HPDE6-E6E7 (cell line): ENCODE measurements at regions not wholly inside any gene's neighbourhood (a gene's known extent, or its start where the extent isn't known, plus 50 kb on each side); places are given as distances from the start of the nearest gene placed in this dataset.

Source experiments
- DNase-seq: peaks from one replicate; pipeline ENCODE4 v3.0.0; 2011; ENCODE audit warnings: missing footprints; ENCODE audit errors: extremely low spot score

DNA sequence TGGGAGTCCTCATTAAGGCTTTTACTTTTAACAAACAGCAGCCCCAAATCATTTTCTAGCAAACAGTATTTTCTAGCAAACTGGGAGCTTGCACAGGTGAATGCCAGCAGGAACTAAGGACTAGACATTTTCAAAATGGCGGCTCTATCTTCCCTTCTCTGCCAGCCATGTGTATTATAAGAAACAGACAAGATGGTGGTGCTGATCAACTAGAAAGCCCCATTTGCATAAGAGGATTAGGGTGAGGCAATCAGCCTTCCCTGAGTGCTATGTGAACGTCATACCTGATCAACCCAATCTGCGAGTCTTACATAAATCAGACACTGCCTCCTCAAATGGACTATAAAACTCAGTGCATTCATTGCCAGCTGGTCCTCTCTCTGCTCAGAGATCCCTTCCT is 479.6 kb downstream of the IPMK start:
- no peak for DNase-seq

- no peak for DNase-seq
These were observed 480.6 kb downstream of the IPMK start for GRCh38 chr10:57786850-57787750.

DNA sequence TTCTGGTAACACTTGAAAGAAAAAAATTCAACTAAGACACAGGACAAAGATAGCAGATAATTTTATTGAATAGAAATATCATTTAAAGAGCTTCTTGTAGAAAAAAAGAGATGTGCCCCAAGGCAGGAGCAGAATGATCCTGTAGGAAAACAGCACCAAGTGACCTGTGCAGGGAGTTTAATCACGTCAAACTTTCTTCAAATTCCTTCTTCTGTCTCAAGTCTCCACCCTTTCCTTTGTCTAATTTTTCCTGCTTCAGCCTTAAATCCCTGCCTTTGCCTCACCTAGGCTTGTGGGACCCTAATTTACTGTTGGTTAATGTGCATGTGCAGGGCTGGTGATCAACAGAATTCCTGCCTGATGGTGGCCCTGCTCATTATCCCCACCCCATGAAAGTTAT is 481.4 kb downstream of the IPMK start:
- no peak for DNase-seq

GRCh38 chr10:57785546-57785945 is 482.1 kb downstream of the IPMK start:
- DNase-seq: no peak

DNA sequence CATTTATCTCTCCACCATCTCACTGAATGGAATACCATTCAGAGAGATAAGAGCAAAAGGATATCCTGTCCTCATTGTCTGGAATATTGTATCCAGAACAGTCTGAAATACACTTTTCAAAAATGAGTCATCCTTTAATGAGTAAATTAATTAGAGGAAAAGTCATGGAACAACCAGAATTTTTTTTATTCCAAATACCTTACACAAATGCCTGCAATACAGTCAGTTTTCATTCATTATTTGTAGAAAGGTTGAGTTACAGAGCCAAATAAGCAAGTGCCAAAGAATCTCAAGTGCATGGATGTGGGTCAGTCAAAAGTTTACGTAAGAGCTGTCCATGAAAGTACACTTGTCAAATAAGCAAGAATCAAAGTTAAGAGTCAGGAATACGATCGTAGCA is 482.6 kb downstream of the IPMK start:
- no peak for DNase-seq

DNA sequence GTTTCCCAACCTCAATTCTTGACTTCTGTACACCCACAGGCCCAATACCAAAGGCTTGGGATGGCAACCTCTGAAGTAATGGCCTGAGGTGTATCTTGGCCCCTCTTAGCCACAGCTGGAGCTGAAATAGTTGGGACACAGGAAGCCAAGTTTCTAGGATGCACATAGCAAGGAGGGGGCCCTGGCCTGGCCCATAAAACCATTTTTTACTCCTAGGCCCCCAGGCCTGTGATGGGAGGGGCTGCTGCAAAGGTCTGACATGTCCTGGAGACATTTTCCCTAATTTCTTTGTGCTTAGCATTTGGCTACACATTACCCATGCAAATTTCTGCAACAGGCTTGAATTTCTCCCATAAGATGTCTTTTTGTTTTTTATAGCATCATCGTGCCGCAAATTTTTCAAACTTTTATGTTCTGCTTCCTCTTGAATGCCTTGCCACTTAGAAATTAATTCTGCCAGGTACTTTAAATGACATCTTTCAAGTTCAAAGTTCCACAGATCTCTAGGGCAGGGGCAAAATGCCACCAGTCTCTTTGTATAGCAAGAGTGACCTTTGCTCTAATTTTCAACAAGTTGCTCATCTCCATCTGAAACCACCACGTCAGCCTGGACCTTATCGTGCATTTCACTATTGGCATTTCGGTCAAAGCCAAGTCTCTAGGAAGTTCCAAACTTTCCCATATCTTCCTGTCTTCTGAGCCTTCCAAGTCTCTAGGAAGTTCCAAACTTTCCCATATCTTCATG is 490.8 kb downstream of the IPMK start:
- DNase-seq: no peak

DNA sequence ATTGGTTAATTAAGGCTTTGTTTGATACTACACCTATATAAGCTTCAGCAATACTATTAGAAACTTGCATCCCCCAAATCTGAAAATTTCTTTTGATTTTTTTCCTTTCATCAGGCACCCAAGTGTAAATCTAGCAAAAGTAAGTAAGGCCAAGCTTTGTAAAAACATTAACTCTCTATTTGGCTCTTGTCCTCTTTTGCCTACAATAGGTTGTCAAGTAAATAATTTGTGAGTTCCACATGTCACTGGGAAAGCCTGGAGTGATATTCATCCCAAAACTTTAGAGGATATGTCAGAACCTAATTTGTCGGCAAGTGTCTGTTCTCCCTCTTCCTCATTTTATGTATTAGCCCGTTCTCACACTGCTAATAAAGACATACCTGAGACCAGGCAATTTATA is 492.4 kb downstream of the IPMK start:
- no peak for DNase-seq

- DNase-seq: no peak
These were observed 498.4 kb downstream of the IPMK start for GRCh38 chr10:57769298-57769697.

- no peak for DNase-seq
These were observed 507.9 kb downstream of the IPMK start for GRCh38 chr10:57759777-57760176.

GRCh38 chr10:57754803-57755202 is 512.9 kb downstream of the IPMK start:
- no peak for DNase-seq

GRCh38 chr10:57743711-57744110 is 524.0 kb downstream of the IPMK start:
- DNase-seq: no peak

GRCh38 chr10:57741751-57742150 is 525.9 kb downstream of the IPMK start:
- no peak for DNase-seq

DNA sequence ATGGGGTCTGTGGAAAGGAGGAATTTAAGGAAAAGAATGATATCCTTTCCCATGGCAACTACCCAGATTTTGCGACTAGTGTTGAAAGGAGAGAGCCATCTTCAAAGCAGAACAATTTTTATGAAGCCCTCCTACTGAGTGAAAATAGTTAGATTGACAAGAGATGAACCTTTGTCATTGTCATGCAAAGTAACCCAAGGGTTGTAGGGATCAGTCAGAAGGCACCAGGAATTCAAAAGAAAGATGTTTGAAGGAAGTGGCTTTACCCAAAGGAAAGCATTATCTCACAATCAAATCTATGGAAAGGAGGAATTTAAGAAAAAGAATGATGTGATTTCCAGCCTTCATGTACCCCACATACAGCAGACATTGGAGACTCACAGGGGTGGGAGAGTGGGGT is 544.4 kb downstream of the IPMK start:
- no peak for DNase-seq

DNA sequence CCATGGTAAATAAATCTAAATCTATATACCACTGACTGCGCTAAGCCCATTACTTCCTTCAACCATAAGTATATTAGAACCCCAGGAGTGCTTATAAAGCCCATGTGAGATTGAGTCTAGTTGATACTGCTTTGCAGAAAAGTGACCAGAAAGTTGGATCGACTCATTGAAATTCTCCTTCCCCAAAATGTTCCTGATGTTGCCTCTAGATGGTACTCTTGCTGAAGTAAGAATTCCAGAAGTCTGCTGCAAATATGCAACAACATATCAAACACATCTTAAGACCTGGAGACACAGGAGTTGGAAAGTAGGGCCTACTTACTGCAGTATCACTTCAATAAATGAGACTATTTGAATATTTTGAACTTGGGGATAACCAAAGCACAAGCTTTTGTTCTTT is 550.8 kb downstream of the IPMK start:
- DNase-seq: no peak

GRCh38 chr10:57715233-57715632 is 552.5 kb downstream of the IPMK start:
- no peak for DNase-seq

- DNase-seq: no peak
These were observed 560.4 kb downstream of the IPMK start for GRCh38 chr10:57707300-57707658.

DNA sequence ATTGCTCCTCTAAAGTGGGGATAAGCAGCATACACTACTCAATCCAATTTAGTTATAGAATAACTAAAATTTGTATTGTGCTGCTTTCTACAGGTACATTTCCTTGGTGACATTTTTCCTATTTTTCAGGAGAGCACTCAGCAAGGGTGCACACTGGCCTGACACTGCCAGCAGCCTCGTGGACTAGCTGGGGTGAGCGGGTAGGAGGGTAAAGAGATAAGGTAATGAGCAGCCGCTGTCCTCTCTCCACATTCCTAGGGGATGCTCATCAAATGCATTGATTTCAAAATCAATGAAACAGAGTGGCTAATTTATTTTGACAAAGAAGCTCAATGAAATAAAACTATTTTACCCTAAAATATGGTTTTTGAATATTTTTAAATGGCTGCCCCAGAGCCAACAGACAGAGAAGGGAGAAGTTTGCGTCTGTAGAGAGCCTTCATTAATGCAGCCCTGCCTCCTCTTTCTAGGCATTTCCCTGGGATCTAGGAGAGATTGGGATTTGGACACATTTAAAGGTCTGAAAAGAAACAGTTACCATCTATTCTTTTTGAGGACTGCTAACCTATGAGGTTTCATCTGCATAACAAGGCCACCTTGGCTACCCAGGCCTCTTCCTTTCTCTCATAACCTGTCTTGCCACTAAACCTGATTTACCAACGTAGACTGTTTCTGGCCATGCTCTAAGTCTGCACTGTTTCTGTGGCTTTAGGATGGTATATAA is 561.0 kb downstream of the IPMK start:
- DNase-seq: no peak

DNA sequence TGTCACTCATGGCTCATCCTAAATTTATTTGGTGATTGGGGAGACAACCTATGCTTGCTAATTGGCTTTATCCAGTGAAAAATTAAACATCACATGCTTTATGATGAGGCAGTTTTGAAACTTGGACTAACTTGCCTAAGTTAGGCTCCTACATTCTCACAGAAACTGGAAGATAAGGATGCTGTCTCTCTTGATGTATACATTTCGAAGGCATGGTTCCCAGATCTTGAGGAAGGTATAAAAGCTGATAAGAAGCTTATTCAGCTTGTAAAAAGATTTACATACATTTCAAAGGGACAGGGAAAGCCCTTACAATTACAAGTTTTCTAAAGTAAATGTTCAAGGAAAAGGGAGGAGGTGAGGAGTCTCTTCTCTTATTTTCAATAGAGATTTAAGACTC is 561.7 kb downstream of the IPMK start:
- no peak for DNase-seq

GRCh38 chr10:57699944-57700343 is 567.8 kb downstream of the IPMK start:
- no peak for DNase-seq

DNA sequence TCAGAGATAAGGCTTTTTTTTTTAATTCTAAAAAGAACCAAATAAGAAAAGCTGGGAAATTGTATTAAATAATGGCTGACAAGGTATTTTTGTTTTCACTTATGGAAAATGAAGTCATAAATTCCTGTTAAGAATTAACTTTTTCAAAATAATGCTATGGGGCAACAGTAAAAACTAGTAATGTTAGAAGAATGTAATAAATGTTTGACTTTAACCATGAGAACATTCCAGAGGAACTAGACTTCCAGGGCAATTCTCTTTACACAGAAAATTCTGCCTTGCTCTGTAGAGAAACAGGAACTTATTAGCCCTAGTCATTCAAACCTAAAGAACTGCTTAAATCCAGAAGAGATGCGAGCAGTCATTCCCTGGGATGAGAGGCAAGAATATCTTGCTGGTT is 571.1 kb downstream of the IPMK start:
- DNase-seq: peak; percentile 9

DNA sequence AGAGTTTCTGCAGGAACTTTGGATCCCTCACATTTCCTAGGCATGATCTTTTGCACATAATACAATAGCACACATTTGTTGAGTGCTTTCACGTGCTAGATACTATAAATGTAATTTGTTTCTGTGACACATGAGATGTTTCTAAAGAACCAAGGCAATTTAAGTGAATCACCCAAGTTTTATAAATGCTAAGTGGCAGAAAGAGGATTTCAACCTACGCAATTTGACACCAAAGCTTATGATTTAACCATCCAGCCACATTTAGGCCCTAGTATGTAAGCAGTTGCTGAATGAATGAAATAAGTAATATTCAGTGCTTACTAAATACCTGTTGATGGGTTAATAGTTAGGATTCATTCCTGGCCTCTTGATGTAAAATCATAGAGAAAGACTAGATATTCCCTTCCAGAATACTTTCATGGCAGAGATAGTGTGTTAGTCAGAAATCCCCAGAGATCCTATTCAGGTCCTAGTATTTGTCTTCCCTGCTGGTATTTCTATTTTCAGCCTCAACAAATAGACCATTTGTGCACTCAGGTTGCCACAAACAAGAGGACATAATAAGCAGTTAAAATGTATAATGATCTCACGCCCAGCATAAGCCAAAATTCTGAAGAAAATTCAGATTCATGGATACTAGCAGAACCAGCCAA is 572.6 kb downstream of the IPMK start:
- no peak for DNase-seq
